ENCODE measurements at regions not wholly inside any gene's neighbourhood (a gene's known extent, or its start where the extent isn't known, plus 50 kb on each side); places are given as distances from the start of the nearest gene placed in this dataset.

- no peak for DNase-seq
- Histone ChIP-seq H3K23me2 (ENCODE audit: insufficient read length, low read depth, low read length, poor library complexity, severe bottlenecking) (no peaks in the 10 kb centered on the region), H3K4me1 (ENCODE audit: insufficient read depth, low read length) (no peaks in the 10 kb centered on the region), H2BK15ac (ENCODE audit: low read depth, low read length) (no peak overlapping the region), H2AFZ (ENCODE audit: low read length) (no peak overlapping the region), H2BK120ac (ENCODE audit: low read depth, low read length, poor library complexity, severe bottlenecking) (no peak overlapping the region), H3K27me3 (ENCODE audit: insufficient read depth, low read length) (no peaks in the 10 kb centered on the region), H4K8ac (replicated peaks; ENCODE audit: insufficient read length, low read depth, low read length) (no peak overlapping the region), H3K18ac (ENCODE audit: insufficient read length, low read depth, low read length) (no peak overlapping the region), H4K91ac (ENCODE audit: insufficient read length, low read depth, low read length) (no peak overlapping the region), H3T11ph (ENCODE audit: low read length) (no peak overlapping the region), H3K9me3 (ENCODE audit: control insufficient read depth, low read depth, low read length) (no peaks in the 10 kb centered on the region), H3K27ac (ENCODE audit: insufficient read length, low read depth, low read length) (no peak overlapping the region), H3K23ac (ENCODE audit: insufficient read length, low read depth, low read length) (no peak overlapping the region), H2BK12ac (ENCODE audit: insufficient read length, low read depth, low read length) (no peak overlapping the region), H3K4ac (ENCODE audit: low read depth, low read length) (no peak overlapping the region), H4K20me1 (ENCODE audit: control insufficient read depth, insufficient read depth, insufficient read length) (no peaks in the 10 kb centered on the region), H2AK5ac (ENCODE audit: insufficient read length, low read length) (no peak overlapping the region), H3K4me2 (ENCODE audit: insufficient read depth, insufficient read length, low read length) (no peak overlapping the region), H2BK5ac (ENCODE audit: insufficient read length, low read length) (no peak overlapping the region), H2BK20ac (ENCODE audit: low read depth, low read length, poor library complexity, severe bottlenecking) (no peak overlapping the region), H4K5ac (ENCODE audit: insufficient read length, low read depth, low read length) (no peak overlapping the region), H3K14ac (ENCODE audit: insufficient read depth, low read length) (no peak overlapping the region), H3K79me2 (ENCODE audit: insufficient read depth, low read length) (no peaks in the 10 kb centered on the region), H3K9ac (ENCODE audit: extremely low read depth, insufficient read length, low read length) (no peak overlapping the region), H3K56ac (ENCODE audit: insufficient read length, low read depth, low read length) (no peak overlapping the region), H3K79me1 (ENCODE audit: insufficient read depth, low read depth, low read length, poor library complexity, severe bottlenecking) (no peaks in the 10 kb centered on the region)
- TF ChIP-seq, protein P1, sequence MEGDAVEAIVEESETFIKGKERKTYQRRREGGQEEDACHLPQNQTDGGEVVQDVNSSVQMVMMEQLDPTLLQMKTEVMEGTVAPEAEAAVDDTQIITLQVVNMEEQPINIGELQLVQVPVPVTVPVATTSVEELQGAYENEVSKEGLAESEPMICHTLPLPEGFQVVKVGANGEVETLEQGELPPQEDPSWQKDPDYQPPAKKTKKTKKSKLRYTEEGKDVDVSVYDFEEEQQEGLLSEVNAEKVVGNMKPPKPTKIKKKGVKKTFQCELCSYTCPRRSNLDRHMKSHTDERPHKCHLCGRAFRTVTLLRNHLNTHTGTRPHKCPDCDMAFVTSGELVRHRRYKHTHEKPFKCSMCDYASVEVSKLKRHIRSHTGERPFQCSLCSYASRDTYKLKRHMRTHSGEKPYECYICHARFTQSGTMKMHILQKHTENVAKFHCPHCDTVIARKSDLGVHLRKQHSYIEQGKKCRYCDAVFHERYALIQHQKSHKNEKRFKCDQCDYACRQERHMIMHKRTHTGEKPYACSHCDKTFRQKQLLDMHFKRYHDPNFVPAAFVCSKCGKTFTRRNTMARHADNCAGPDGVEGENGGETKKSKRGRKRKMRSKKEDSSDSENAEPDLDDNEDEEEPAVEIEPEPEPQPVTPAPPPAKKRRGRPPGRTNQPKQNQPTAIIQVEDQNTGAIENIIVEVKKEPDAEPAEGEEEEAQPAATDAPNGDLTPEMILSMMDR (conservative IDR thresholded peaks at IDR 0.05) = no peak
- Mint-ChIP-seq H3K4me1 (no peaks in the 10 kb centered on the region), H3K27me3 (ENCODE audit: low read depth) (no peaks in the 10 kb centered on the region), H3K4me3 (no peak overlapping the region), H3K36me3 (ENCODE audit: insufficient read depth in 1 of 3, low read depth in 3 of 3) (no peaks in the 10 kb centered on the region; a peak in 1 of 7 replicates), H3K9me3 (no peaks in the 10 kb centered on the region; a peak in 1 of 5 replicates), H3K27ac (peak overlapping the region in 1 of 3 experiments; percentile 7; a peak in 1 of 7 replicates)
- WGBS (ENCODE audit: extremely low coverage, insufficient read length, low lambda C conversion rate) = no CpG with 5 or more reads among the region's 1 CpG
Measured at GRCh38 chr12:77553976-77554619, 276.6 kb upstream of the NAV3 start.
